Type B pancreatic cell (in vitro differentiated cells): ENCODE measurements at regions not wholly inside any gene's neighbourhood (a gene's known extent, or its start where the extent isn't known, plus 50 kb on each side); places are given as distances from the start of the nearest gene placed in this dataset.

Experiments
- DNase-seq: peaks from one replicate; pipeline ENCODE4 v3.0.0; 2021; ENCODE audit warnings: mixed read lengths; ENCODE audit not compliant: unreplicated experiment; ENCODE audit errors: extremely low spot score
- H3K27ac Mint-ChIP-seq: 2 replicates; pipeline ENCODE4 v1.8.0; 2021; ENCODE audit warnings: mild to moderate bottlenecking, mixed read lengths
- H3K27me3 Mint-ChIP-seq: 2 replicates; pipeline ENCODE4 v1.8.0; 2021; ENCODE audit warnings: mixed read lengths
- H3K36me3 Mint-ChIP-seq: 2 replicates; pipeline ENCODE4 v1.8.0; 2021; ENCODE audit warnings: mixed read lengths
- H3K4me1 Mint-ChIP-seq: one replicate; pipeline ENCODE4 v1.8.0; 2021; ENCODE audit warnings: mixed read lengths; ENCODE audit not compliant: unreplicated experiment
- H3K4me3 Mint-ChIP-seq: 2 replicates; pipeline ENCODE4 v1.8.0; 2021; ENCODE audit warnings: mild to moderate bottlenecking, mixed read lengths
- H3K9me3 Mint-ChIP-seq: 2 replicates; pipeline ENCODE4 v1.8.0; 2021; ENCODE audit warnings: mixed read lengths
- TF ChIP-seq, protein P1 (sequence below): fragments of 200-600 bp; sonication (generic); conservative IDR thresholded peaks from 2 replicates; pipeline ENCODE4 v1.5.0; 2021; ENCODE audit warnings: antibody characterized with exemption, mild to moderate bottlenecking

DNA sequence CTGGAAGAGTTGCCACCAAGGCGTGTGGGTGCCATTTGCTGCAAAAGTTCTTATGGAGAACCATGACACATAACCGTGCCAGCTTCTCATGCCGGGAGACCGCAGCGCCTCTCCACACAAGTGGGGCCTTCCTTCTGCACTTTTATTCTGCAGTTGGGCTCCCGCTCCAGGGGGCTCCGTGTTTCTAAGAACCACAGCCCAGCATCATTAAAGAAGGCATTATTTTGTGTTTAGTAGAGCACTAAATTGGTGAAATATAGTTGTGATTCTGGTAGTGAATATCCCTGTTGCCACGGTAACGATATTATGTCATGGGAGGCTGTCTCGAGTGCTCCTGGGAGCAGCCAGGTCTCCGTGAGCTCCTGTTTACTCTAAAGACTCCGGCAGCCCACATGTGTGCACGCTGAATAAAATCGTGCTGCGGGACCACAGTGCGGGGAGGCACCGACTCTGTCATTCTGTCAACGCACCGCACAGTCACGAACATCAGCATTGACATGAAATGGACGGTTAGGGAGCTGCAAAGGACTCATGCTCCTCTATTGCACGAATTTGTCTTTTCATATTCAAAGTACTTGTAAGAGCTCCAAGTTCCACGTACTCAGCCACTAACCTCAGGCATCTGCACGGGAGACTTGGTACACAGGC, 68.8 kb upstream of the PITRM1 start:
- Mint-ChIP-seq H3K27me3 (peaks cover 12% of the 10 kb centered on the region), H3K9me3 (no peaks in the 10 kb centered on the region), H3K27ac (no peak overlapping the region), H3K4me1 (peaks cover 8% of the 10 kb centered on the region), H3K4me3 (no peak overlapping the region), H3K36me3 (no peaks in the 10 kb centered on the region)
- TF ChIP-seq, protein P1, sequence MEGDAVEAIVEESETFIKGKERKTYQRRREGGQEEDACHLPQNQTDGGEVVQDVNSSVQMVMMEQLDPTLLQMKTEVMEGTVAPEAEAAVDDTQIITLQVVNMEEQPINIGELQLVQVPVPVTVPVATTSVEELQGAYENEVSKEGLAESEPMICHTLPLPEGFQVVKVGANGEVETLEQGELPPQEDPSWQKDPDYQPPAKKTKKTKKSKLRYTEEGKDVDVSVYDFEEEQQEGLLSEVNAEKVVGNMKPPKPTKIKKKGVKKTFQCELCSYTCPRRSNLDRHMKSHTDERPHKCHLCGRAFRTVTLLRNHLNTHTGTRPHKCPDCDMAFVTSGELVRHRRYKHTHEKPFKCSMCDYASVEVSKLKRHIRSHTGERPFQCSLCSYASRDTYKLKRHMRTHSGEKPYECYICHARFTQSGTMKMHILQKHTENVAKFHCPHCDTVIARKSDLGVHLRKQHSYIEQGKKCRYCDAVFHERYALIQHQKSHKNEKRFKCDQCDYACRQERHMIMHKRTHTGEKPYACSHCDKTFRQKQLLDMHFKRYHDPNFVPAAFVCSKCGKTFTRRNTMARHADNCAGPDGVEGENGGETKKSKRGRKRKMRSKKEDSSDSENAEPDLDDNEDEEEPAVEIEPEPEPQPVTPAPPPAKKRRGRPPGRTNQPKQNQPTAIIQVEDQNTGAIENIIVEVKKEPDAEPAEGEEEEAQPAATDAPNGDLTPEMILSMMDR = no peak
- no peak for DNase-seq

DNA sequence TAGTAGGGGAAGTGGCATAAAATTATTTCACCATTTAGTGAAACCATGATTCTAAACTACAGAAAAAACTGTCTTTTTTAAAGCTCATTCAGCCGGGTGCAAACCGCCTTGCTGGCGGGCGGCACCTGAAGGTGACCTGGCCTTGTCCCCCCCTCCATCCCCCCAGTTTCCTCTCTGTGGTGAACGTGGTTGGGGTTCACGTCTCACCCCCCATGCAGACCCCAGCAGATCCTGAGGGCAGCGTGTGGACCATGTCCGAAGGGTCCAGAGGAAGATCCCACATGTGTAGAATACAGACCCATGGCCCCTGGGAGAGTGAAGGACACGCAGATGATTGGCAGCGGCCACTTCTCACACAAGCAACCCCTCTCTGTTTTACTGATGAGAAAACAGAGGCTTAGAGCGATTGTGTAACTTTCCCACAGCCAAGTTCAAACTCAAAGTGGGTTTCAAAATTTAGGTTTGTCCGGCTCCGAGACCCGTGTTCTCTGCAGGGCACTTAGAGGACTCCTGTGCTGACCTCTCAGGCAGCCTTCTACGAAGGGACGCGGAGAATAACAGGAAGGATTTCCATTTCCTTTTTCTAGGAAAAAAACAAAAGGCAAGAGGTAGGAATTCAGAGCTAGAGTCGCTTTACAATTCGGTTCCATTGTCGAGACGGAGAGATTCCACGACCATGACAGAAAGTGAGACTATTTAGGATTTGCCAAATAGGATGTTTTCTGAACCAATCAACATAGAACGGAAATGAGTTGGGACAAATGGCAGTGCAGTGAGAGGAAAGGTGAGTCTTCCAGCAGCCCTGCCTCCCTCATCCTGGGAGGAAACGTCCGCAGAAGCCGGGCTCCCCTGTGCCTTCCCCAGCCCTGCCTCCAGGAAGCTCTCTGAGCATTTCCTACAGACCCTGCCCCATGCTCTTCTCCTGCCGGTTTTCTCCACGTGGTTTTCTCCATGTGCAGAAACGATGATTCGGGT, 67.6 kb upstream of the PITRM1 start:
- TF ChIP-seq, protein P1 = no peak
- peaks cover 8% of the 10 kb centered on the region for H3K4me1 Mint-ChIP-seq
- no peaks in the 10 kb centered on the region for H3K9me3 Mint-ChIP-seq
- peaks cover 9% of the 10 kb centered on the region for H3K27me3 Mint-ChIP-seq
- no peak overlapping the region for H3K27ac Mint-ChIP-seq
- no peaks in the 10 kb centered on the region for H3K36me3 Mint-ChIP-seq
- H3K4me3 Mint-ChIP-seq = no peak overlapping the region
- DNase-seq = no peak

DNA sequence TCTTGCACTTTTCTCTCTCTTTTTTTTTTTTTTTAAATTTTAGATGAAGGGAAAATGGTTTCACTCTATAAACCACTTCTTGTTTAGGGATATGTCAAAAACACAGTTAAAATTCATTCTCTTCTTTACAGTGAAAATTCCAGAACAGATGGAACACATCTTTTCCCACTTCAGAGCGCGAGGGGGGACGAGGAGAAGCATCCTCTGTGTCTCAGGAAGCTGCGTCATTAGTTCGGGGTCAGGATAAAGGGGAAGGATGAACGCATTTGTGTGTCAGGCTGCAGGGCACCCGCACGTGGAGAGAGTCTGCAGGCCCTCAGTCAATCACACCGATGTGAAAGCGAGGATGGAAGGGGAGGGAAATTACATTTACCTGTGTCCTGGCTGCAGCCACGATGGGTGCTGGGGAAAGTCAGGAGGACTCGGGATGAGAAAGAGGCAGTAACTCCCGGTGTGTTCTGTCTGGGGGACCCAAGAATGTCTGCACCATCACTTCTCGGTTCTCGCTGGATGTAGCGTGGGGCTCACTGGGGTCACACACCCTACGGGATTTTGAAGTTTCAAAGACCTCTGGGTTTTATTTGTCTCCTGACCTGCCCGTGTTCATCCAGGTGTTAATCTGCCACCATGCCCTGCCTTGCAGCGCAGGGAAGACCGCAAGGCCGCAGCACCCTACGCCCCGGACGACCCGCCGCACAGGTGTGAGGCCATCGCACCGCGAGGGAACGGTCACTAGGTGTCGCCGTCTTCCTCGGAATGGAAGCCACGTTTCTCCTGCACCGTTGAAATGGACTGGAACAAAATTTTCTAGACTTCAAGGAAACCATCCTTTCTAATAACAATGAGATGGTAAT, 66.7 kb upstream of the PITRM1 start:
- Mint-ChIP-seq H3K27ac (no peak overlapping the region), H3K27me3 (peaks cover 9% of the 10 kb centered on the region), H3K36me3 (no peaks in the 10 kb centered on the region), H3K4me3 (peak overlapping the region; percentile 18), H3K4me1 (peaks cover 8% of the 10 kb centered on the region), H3K9me3 (no peaks in the 10 kb centered on the region)
- peak; percentile 80 for DNase-seq
- TF ChIP-seq, protein P1 = peak; percentile 94

DNA sequence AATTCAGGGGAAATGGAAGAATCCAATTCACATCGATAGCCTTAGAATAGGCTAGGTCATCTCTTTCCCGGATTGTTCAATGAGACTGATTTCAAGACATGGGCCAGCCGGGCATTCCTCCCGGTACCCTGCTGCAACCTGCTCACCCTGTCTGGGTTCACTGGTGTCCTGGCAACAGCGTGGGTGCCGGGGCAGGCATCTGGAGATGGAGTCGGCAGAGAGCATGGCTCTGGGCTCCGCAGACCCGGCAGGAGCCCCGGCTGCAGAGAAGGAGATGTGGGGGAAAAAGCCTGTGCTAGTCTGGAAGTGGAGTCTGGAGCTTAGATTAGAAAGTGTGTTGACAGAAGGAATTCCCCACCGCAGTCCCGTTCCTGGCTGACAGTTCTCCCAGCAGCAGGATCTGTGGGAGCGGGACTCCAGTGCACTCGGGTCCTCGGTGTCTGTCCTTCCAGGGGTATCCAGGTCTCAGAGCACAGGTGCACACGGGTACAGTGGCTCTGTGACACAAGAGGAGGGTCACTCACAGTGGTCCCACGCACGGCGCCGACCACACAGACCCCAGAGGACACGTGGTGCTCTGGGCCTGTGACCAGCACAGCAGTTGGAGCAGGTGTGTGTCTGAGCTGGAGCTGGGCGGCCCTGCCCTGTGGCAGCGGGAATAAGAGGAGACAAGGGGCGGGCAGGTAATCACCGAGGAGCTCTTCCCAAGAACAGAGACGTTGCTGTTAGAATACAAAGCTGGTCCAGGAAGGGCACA, 65.7 kb upstream of the PITRM1 start:
- TF ChIP-seq, protein P1 = no peak
- no peaks in the 10 kb centered on the region for H3K36me3 Mint-ChIP-seq
- peaks cover 9% of the 10 kb centered on the region for H3K27me3 Mint-ChIP-seq
- H3K9me3 Mint-ChIP-seq = no peaks in the 10 kb centered on the region
- DNase-seq = no peak
- H3K4me1 Mint-ChIP-seq = peaks cover 8% of the 10 kb centered on the region
- H3K4me3 Mint-ChIP-seq = no peak overlapping the region
- no peak overlapping the region for H3K27ac Mint-ChIP-seq

DNA sequence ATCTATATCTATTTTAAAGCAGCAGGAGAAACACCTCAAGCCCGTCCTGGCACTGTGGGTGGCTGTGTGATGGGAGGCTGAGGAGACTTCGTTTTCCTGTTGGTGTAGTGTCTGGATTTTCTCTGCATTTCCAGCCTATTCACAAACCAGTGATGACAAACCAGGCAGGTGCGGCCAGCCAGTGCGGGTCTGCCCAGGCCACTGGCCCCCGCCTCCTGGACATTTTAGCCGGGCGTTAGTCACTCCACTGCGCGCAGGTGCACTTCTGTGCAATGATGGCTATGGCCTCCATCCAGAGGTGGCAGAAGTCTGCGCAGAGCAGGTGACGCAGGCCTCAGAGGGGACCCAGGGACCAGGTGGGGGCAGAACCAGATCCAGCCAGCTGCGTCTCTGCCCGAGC, 64.9 kb upstream of the PITRM1 start:
- Mint-ChIP-seq H3K9me3 (no peaks in the 10 kb centered on the region), H3K36me3 (no peaks in the 10 kb centered on the region), H3K4me1 (peaks cover 8% of the 10 kb centered on the region), H3K27me3 (peaks cover 9% of the 10 kb centered on the region), H3K4me3 (no peak overlapping the region), H3K27ac (no peak overlapping the region)
- DNase-seq = no peak
- TF ChIP-seq, protein P1 = no peak
